GM18909 (cell line): ENCODE measurements at regions not wholly inside any gene's neighbourhood (a gene's known extent, or its start where the extent isn't known, plus 50 kb on each side); places are given as distances from the start of the nearest gene placed in this dataset.
"Not testable (repeated sequence)": the region's sequence is repeated elsewhere in the genome, so short reads cannot be mapped to it uniquely, and the experiment has no call there.

Experiments used
- ATAC-seq: cut with Tn5 transposase; IDR thresholded peaks from one replicate; pipeline ENCODE4 v1.9.1; 2021; ENCODE audit warnings: mild to moderate bottlenecking; ENCODE audit not compliant: unreplicated experiment, poor library complexity

GRCh38 chr1:213571419-213571818, 416.4 kb upstream of the PROX1 start:
- no peak for ATAC-seq

- ATAC-seq: no peak
Observed at GRCh38 chr1:213571843-213572242, 415.9 kb upstream of the PROX1 start.

GRCh38 chr1:213572912-213573647, 414.7 kb upstream of the PROX1 start:
- ATAC-seq: no peak

- ATAC-seq: no peak
Observed at GRCh38 chr1:213573648-213574009, 414.1 kb upstream of the PROX1 start.

GRCh38 chr1:213582976-213583567, 404.7 kb upstream of the PROX1 start:
- ATAC-seq: no peak

- no peak for ATAC-seq
Observed at GRCh38 chr1:213584272-213584671, 403.5 kb upstream of the PROX1 start.

- ATAC-seq: no peak
Observed at GRCh38 chr1:213585402-213585801, 402.4 kb upstream of the PROX1 start.

- ATAC-seq: no peak
Observed at GRCh38 chr1:213585959-213586586, 401.7 kb upstream of the PROX1 start.

- ATAC-seq: no peak
Observed at GRCh38 chr1:213586587-213586972, 401.2 kb upstream of the PROX1 start.

- ATAC-seq: no peak
Observed at GRCh38 chr1:213596729-213597128, 391.0 kb upstream of the PROX1 start.

- ATAC-seq: no peak
Observed at GRCh38 chr1:213598263-213598662, 389.5 kb upstream of the PROX1 start.

GRCh38 chr1:213600879-213601278, 386.9 kb upstream of the PROX1 start:
- ATAC-seq: no peak

- ATAC-seq: not testable (repeated sequence)
Observed at GRCh38 chr1:213601705-213602104, 386.1 kb upstream of the PROX1 start.

- no peak for ATAC-seq
Observed at GRCh38 chr1:213602796-213603486, 384.8 kb upstream of the PROX1 start.

GRCh38 chr1:213604477-213604876, 383.3 kb upstream of the PROX1 start:
- ATAC-seq: no peak

- no peak for ATAC-seq
Observed at GRCh38 chr1:213605732-213606131, 382.0 kb upstream of the PROX1 start.

- no peak for ATAC-seq
Observed at GRCh38 chr1:213606252-213606820, 381.4 kb upstream of the PROX1 start.

GRCh38 chr1:213613549-213613948, 374.2 kb upstream of the PROX1 start:
- ATAC-seq: no peak

- ATAC-seq: no peak
Observed at GRCh38 chr1:213615226-213615916, 372.4 kb upstream of the PROX1 start.

GRCh38 chr1:213617133-213617532, 370.6 kb upstream of the PROX1 start:
- ATAC-seq: no peak
